ENCODE measurements at regions not wholly inside any gene's neighbourhood (a gene's known extent, or its start where the extent isn't known, plus 50 kb on each side); places are given as distances from the start of the nearest gene placed in this dataset.
"Not testable (repeated sequence)": the region's sequence is repeated elsewhere in the genome, so short reads cannot be mapped to it uniquely, and the experiment has no call there.

GRCh38 chr2:150097901-150098531 lies 389.5 kb downstream of the RND3 start:
- no peak for DNase-seq (ENCODE audit: extremely low read depth in 1 of 11, low read depth in 9 of 11, low spot score in 4 of 11)

GRCh38 chr2:150097402-150097801 lies 390.1 kb downstream of the RND3 start:
- DNase-seq (ENCODE audit: extremely low read depth in 1 of 11, low read depth in 9 of 11, low spot score in 4 of 11): no peak

- DNase-seq (ENCODE audit: extremely low read depth in 1 of 11, low read depth in 9 of 11, low spot score in 4 of 11): no peak
These were observed 391.9 kb downstream of the RND3 start for GRCh38 chr2:150095361-150096095.

GRCh38 chr2:150091846-150092245 lies 395.6 kb downstream of the RND3 start:
- no peak for DNase-seq (ENCODE audit: extremely low read depth in 1 of 11, low read depth in 9 of 11, low spot score in 4 of 11)

GRCh38 chr2:150090031-150090430 lies 397.4 kb downstream of the RND3 start:
- DNase-seq (ENCODE audit: extremely low read depth in 1 of 11, low read depth in 9 of 11, low spot score in 4 of 11): no peak

- DNase-seq (ENCODE audit: extremely low read depth in 1 of 11, low read depth in 9 of 11, low spot score in 4 of 11): no peak
These were observed 398.9 kb downstream of the RND3 start for GRCh38 chr2:150088538-150088937.

GRCh38 chr2:150085478-150085877 lies 402.0 kb downstream of the RND3 start:
- DNase-seq (ENCODE audit: extremely low read depth in 1 of 11, low read depth in 9 of 11, low spot score in 4 of 11): no peak

- peak in 10 of 11 donors; percentile 11 to 62 (median 44) for DNase-seq (ENCODE audit: extremely low read depth in 1 of 11, low read depth in 9 of 11, low spot score in 4 of 11)
These were observed 405.5 kb downstream of the RND3 start for GRCh38 chr2:150081775-150082481.

- no peak for DNase-seq (ENCODE audit: extremely low read depth in 1 of 11, low read depth in 9 of 11, low spot score in 4 of 11)
These were observed 411.2 kb downstream of the RND3 start for GRCh38 chr2:150076281-150076680.

- DNase-seq (ENCODE audit: extremely low read depth in 1 of 11, low read depth in 9 of 11, low spot score in 4 of 11): no peak
These were observed 411.6 kb downstream of the RND3 start for GRCh38 chr2:150075831-150076230.

- no peak for DNase-seq (ENCODE audit: extremely low read depth in 1 of 11, low read depth in 9 of 11, low spot score in 4 of 11)
These were observed 421.0 kb downstream of the RND3 start for GRCh38 chr2:150066490-150066889.

GRCh38 chr2:150063931-150064548 lies 423.4 kb downstream of the RND3 start:
- no peak for DNase-seq (ENCODE audit: extremely low read depth in 1 of 11, low read depth in 9 of 11, low spot score in 4 of 11)

GRCh38 chr2:150063432-150063889 lies 424.0 kb downstream of the RND3 start:
- DNase-seq (ENCODE audit: extremely low read depth in 1 of 11, low read depth in 9 of 11, low spot score in 4 of 11): no peak

- no peak for DNase-seq (ENCODE audit: extremely low read depth in 1 of 11, low read depth in 9 of 11, low spot score in 4 of 11)
These were observed 425.1 kb downstream of the RND3 start for GRCh38 chr2:150062416-150062815.

GRCh38 chr2:150060341-150060740 lies 427.1 kb downstream of the RND3 start:
- DNase-seq (ENCODE audit: extremely low read depth in 1 of 11, low read depth in 9 of 11, low spot score in 4 of 11): no peak

- DNase-seq (ENCODE audit: extremely low read depth in 1 of 11, low read depth in 9 of 11, low spot score in 4 of 11): not testable (repeated sequence)
These were observed 427.8 kb downstream of the RND3 start for GRCh38 chr2:150059676-150060075.

GRCh38 chr2:150052457-150052856 lies 435.0 kb downstream of the RND3 start:
- DNase-seq (ENCODE audit: extremely low read depth in 1 of 11, low read depth in 9 of 11, low spot score in 4 of 11): no peak

- no peak for DNase-seq (ENCODE audit: extremely low read depth in 1 of 11, low read depth in 9 of 11, low spot score in 4 of 11)
These were observed 436.5 kb downstream of the RND3 start for GRCh38 chr2:150051004-150051403.

- DNase-seq (ENCODE audit: extremely low read depth in 1 of 11, low read depth in 9 of 11, low spot score in 4 of 11): no peak
These were observed 437.4 kb downstream of the RND3 start for GRCh38 chr2:150050036-150050435.

All from renal cortex interstitium (tissue), 11 donors.